Spleen (tissue), 11 donors: ENCODE measurements at regions not wholly inside any gene's neighbourhood (a gene's known extent, or its start where the extent isn't known, plus 50 kb on each side); places are given as distances from the start of the nearest gene placed in this dataset.

ENCODE experiments used
- DNase-seq: peaks from one replicate; pipeline ENCODE4 v3.0.0-alpha.2; 2020
- H3K27ac ChIP-seq, 8 donors: fragments of 200-600 bp; sonication (generic) in 7 of 8; 1 replicate in 4 of 8; 2 replicates in 4 of 8; pipeline versions ENCODE4 v1.5.0 to v1.8.0; 2016 to 2021; ENCODE audit warnings: inconsistent platforms in 4 of 8, mild to moderate bottlenecking in 4 of 8, moderate library complexity in 1 of 8
- H3K27me3 ChIP-seq, 7 donors: fragments of 200-600 bp; sonication (generic) in 6 of 7; replicated peaks in 1 of 7; 1 replicate in 4 of 7; 2 replicates in 3 of 7; pipeline versions ENCODE4 v1.5.0 to v1.8.0; 2016 to 2021; ENCODE audit warnings: inconsistent platforms in 3 of 7, mild to moderate bottlenecking in 1 of 7
- H3K36me3 ChIP-seq, 6 donors: fragments of 200-600 bp; sonication (generic) in 5 of 6; 1 replicate in 4 of 6; 2 replicates in 2 of 6; pipeline versions ENCODE4 v1.5.0 to v1.8.0; 2016 to 2021; ENCODE audit warnings: inconsistent platforms in 2 of 6
- H3K4me1 ChIP-seq, 6 donors: fragments of 200-600 bp; sonication (generic) in 5 of 6; 1 replicate in 3 of 6; 2 replicates in 3 of 6; pipeline versions ENCODE4 v1.5.0 to v1.8.0; 2016 to 2021; ENCODE audit warnings: inconsistent platforms in 3 of 6
- H3K4me3 ChIP-seq, 8 donors: fragments of 200-600 bp; sonication (generic) in 7 of 8; 1 replicate in 4 of 8; 2 replicates in 4 of 8; pipeline versions ENCODE4 v1.5.0 to v1.8.0; 2016 to 2021; ENCODE audit warnings: inconsistent platforms in 4 of 8, mild to moderate bottlenecking in 4 of 8, moderate library complexity in 2 of 8
- H3K9me3 ChIP-seq, 8 donors: fragments of 200-600 bp; sonication (generic) in 7 of 8; 1 replicate in 4 of 8; 2 replicates in 4 of 8; pipeline versions ENCODE4 v1.5.0 to v1.8.0; 2016 to 2021; ENCODE audit warnings: inconsistent platforms in 4 of 8
- POLR2A ChIP-seq, 3 donors: fragments of 450-650 bp; IDR thresholded peaks; one replicate each; pipeline ENCODE4 v1.5.1; 2017; ENCODE audit warnings: antibody characterized with exemption in 3 of 3, mild to moderate bottlenecking in 1 of 3
- POLR2AphosphoS5 ChIP-seq, 3 donors: sonication (generic); formaldehyde crosslinking; IDR thresholded peaks; one replicate each; pipeline ENCODE4 v1.5.1; 2017; ENCODE audit warnings: antibody characterized with exemption in 3 of 3
- WGBS, 5 donors: extraction: QIAGEN DNeasy Blood & Tissue Kit in 3 of 5; methylation state at CpG; one replicate each; pipeline versions ENCODE4 v1.1.5 to v1.1.7; 2013 to 2018; 5-methylcytosine and 5-hydroxymethylcytosine counted together
- intact Hi-C: fragments of 100-400 bp; cut with DNase I; formaldehyde crosslinking; loops from one replicate; pipeline ENCODE4 v1.15.0; 2023; ENCODE audit warnings: low total_unique reads
- TF ChIP-seq, protein P1 (sequence below), 11 experiments: fragments of 200-600 bp in 7 of 11; fragments of 450-650 bp in 4 of 11; sonication (generic) in 4 of 11; IDR thresholded peaks in 8 of 11; conservative IDR thresholded peaks in 3 of 11; 1 replicate in 7 of 11; 2 replicates in 4 of 11; pipeline versions ENCODE4 v1.4.0 to v1.8.0; 2016 to 2021; ENCODE audit warnings: antibody characterized with exemption in 11 of 11, inconsistent platforms in 4 of 11, mild to moderate bottlenecking in 1 of 11
- donor health status: healthy with polysubstance abuse.
- donor health status: DM: no; HTN: no; CAD: no; lungs with moderate emphysema.
- donor health status: DM: no; HTN: no; CAD: no.
- donor health status: Bipolar disorder and iron deficiency.
- donor health status: healthy.
- donor health status: DM: no; HTN: no; CAD: no.
- donor health status: DM: yes; HTN: yes; CAD: no.

DNA sequence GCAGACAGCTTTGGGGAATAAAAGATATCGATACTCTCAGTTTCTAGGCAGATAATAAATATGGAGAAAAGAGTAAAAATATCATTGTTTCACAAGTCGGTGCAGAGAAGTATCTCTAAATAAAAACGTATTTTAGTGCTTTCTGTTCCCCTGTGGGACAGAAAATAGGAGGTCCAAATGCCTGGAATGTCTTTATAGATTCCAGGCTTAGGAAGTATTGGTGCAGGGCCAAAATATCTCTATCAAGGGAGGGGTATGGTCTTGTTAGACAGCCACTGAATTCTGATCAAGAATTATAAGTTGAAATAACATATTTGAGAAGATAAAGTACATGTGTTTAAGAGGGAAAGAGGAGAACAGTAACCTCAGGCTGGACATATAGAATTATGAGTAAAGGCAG is 596.4 kb downstream of the PCDH18 start:
- Histone ChIP-seq H3K4me3 (no peak overlapping the region), H3K9me3 (no peaks in the 10 kb centered on the region), H3K4me1 (no peaks in the 10 kb centered on the region), H3K36me3 (no peaks in the 10 kb centered on the region), H3K27ac (no peak overlapping the region), H3K27me3 (no peaks in the 10 kb centered on the region)
- WGBS, 5 donors, result 54 to 63% (median 59%) methylated on average over 3 of the region's 3 CpGs
- no peak for TF ChIP-seq POLR2A (IDR thresholded peaks at IDR 0.05)
- TF ChIP-seq, protein P1, sequence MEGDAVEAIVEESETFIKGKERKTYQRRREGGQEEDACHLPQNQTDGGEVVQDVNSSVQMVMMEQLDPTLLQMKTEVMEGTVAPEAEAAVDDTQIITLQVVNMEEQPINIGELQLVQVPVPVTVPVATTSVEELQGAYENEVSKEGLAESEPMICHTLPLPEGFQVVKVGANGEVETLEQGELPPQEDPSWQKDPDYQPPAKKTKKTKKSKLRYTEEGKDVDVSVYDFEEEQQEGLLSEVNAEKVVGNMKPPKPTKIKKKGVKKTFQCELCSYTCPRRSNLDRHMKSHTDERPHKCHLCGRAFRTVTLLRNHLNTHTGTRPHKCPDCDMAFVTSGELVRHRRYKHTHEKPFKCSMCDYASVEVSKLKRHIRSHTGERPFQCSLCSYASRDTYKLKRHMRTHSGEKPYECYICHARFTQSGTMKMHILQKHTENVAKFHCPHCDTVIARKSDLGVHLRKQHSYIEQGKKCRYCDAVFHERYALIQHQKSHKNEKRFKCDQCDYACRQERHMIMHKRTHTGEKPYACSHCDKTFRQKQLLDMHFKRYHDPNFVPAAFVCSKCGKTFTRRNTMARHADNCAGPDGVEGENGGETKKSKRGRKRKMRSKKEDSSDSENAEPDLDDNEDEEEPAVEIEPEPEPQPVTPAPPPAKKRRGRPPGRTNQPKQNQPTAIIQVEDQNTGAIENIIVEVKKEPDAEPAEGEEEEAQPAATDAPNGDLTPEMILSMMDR (IDR thresholded peaks at IDR 0.05 in 8 of 11, conservative IDR thresholded peaks at IDR 0.05 in 3 of 11), result no peak
- no peak for TF ChIP-seq POLR2AphosphoS5 (IDR thresholded peaks at IDR 0.05)
- intact Hi-C loops, result no loop called here
- no peak for DNase-seq

DNA sequence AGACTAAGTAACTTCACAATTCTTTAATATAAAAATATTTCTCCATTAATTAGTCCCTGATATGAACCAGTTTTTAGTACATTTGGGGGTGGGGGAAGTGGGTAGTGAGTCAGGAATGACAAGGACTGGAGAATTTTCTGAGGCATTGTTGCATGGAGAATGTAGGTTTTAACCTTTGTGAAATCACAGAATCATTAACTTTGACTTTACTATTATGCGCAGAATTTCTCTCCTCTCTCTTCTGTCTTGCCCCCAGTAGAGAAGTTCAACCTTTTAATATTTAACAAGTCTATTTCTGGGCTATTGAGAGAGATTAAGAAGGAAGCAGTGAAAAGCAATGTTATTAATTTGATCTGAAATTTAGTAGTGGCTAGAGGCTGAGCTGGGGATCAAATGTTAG is 597.0 kb downstream of the PCDH18 start:
- Histone ChIP-seq H3K4me3 (no peak overlapping the region), H3K9me3 (no peaks in the 10 kb centered on the region), H3K27me3 (no peaks in the 10 kb centered on the region), H3K4me1 (no peaks in the 10 kb centered on the region), H3K36me3 (no peaks in the 10 kb centered on the region), H3K27ac (no peak overlapping the region)
- WGBS, 5 donors, result 81 to 93% (median 88%) methylated on average over 1 of the region's 1 CpG
- no peak for DNase-seq
- intact Hi-C loops, result no loop called here
- TF ChIP-seq POLR2AphosphoS5 (IDR thresholded peaks at IDR 0.05), result no peak
- TF ChIP-seq POLR2A (IDR thresholded peaks at IDR 0.05), result no peak
- TF ChIP-seq, protein P1 (IDR thresholded peaks at IDR 0.05 in 8 of 11, conservative IDR thresholded peaks at IDR 0.05 in 3 of 11), result no peak

DNA sequence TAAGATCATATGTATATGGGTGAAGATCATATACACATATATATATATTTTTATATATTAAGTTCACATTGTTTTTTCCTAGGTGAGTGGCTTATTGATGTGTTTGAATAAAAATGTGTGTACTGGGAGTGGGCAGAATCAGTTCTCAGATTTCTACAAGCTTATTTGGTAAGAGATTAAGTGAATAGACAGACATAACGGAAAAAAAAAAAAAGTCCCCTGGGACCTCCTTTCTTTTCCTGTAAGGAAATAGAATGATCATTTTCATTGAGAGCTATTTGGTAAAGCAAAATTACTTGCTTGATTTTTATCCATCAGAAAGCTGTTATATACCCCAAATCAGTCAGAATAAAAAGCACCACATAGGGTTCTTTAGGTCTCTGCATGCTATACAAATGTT is 597.7 kb downstream of the PCDH18 start:
- TF ChIP-seq, protein P1 (IDR thresholded peaks at IDR 0.05 in 8 of 11, conservative IDR thresholded peaks at IDR 0.05 in 3 of 11), result no peak
- no peak for TF ChIP-seq POLR2A (IDR thresholded peaks at IDR 0.05)
- no peak for TF ChIP-seq POLR2AphosphoS5 (IDR thresholded peaks at IDR 0.05)
- no peak for DNase-seq
- Histone ChIP-seq H3K27me3 (no peaks in the 10 kb centered on the region), H3K9me3 (no peaks in the 10 kb centered on the region), H3K36me3 (no peaks in the 10 kb centered on the region), H3K4me3 (no peak overlapping the region), H3K4me1 (no peaks in the 10 kb centered on the region), H3K27ac (no peak overlapping the region)
- 54 to 69% (median 60%) methylated on average over 1 of the region's 1 CpG for WGBS, 5 donors
- intact Hi-C loops, result no loop called here

DNA sequence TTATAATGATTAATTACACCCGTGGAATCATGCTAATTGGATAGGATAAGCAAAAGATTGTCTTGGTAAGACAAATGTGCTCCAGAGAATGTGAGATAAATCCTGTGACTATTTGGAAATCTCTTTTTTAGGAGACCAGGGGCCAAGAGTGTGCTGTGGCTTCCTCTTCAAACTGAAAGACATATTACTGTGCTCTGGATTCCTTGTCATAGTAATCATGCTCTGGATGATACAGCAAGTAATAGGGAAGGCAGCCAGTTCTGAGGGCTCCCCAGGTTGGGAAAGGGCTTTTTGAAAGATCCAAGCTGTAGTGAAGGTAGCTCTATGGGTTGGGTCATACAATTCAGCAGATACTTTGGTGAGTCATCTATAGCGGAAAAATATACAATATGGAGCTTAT is 600.5 kb downstream of the PCDH18 start:
- Histone ChIP-seq H3K4me1 (no peaks in the 10 kb centered on the region), H3K9me3 (peaks cover 0 to 8% (median 2%) of the 10 kb centered on the region in 8 donors), H3K27me3 (no peaks in the 10 kb centered on the region), H3K4me3 (no peak overlapping the region), H3K27ac (no peak overlapping the region), H3K36me3 (no peaks in the 10 kb centered on the region)
- DNase-seq, result no peak
- 67 to 76% (median 71%) methylated on average over 2 of the region's 2 CpGs for WGBS, 5 donors
- TF ChIP-seq, protein P1 (IDR thresholded peaks at IDR 0.05 in 8 of 11, conservative IDR thresholded peaks at IDR 0.05 in 3 of 11), result no peak
- no peak for TF ChIP-seq POLR2A (IDR thresholded peaks at IDR 0.05)
- TF ChIP-seq POLR2AphosphoS5 (IDR thresholded peaks at IDR 0.05), result no peak
- intact Hi-C loops, result no loop called here
